Stimulated activated CD8-positive, alpha-beta memory T cell treated with anti-CD3 and anti-CD28 coated beads, Interleukin-15, amount 100 ng/mL, for 24 hours (primary cell): ENCODE measurements at regions not wholly inside any gene's neighbourhood (a gene's known extent, or its start where the extent isn't known, plus 50 kb on each side); places are given as distances from the start of the nearest gene placed in this dataset.
"Not testable (repeated sequence)": the region's sequence is repeated elsewhere in the genome, so short reads cannot be mapped to it uniquely, and the experiment has no call there.

Experiments
- DNase-seq: peaks from one replicate; pipeline ENCODE4 v3.0.0-alpha.2; 2020; ENCODE audit warnings: low read depth

GRCh38 chr2:195466427-195466826 is 190.6 kb upstream of the SLC39A10 start:
- DNase-seq, result no peak

- no peak for DNase-seq
Observed at GRCh38 chr2:195461010-195461409, 196.0 kb upstream of the SLC39A10 start.

GRCh38 chr2:195458936-195459335 is 198.1 kb upstream of the SLC39A10 start:
- no peak for DNase-seq

- no peak for DNase-seq
Observed at GRCh38 chr2:195457873-195458272, 199.2 kb upstream of the SLC39A10 start.

GRCh38 chr2:195456771-195457170 is 200.3 kb upstream of the SLC39A10 start:
- DNase-seq, result no peak

GRCh38 chr2:195451160-195451559 is 205.9 kb upstream of the SLC39A10 start:
- DNase-seq, result no peak

GRCh38 chr2:195450552-195451113 is 206.4 kb upstream of the SLC39A10 start:
- no peak for DNase-seq

- DNase-seq, result no peak
Observed at GRCh38 chr2:195447323-195447975, 209.6 kb upstream of the SLC39A10 start.

GRCh38 chr2:195445639-195446038 is 211.4 kb upstream of the SLC39A10 start:
- no peak for DNase-seq

- DNase-seq, result no peak
Observed at GRCh38 chr2:195443926-195444325, 213.1 kb upstream of the SLC39A10 start.

- DNase-seq, result no peak
Observed at GRCh38 chr2:195442458-195443175, 214.4 kb upstream of the SLC39A10 start.

- DNase-seq, result no peak
Observed at GRCh38 chr2:195438692-195439091, 218.3 kb upstream of the SLC39A10 start.

GRCh38 chr2:195437521-195437920 is 219.5 kb upstream of the SLC39A10 start:
- DNase-seq, result no peak

GRCh38 chr2:195434346-195434745 is 222.7 kb upstream of the SLC39A10 start:
- no peak for DNase-seq

- not testable (repeated sequence) for DNase-seq
Observed at GRCh38 chr2:195433729-195434128, 223.3 kb upstream of the SLC39A10 start.

- no peak for DNase-seq
Observed at GRCh38 chr2:195428673-195429072, 228.4 kb upstream of the SLC39A10 start.

- no peak for DNase-seq
Observed at GRCh38 chr2:195425328-195425727, 231.7 kb upstream of the SLC39A10 start.

GRCh38 chr2:195419033-195419432 is 238.0 kb upstream of the SLC39A10 start:
- no peak for DNase-seq

GRCh38 chr2:195414537-195415100 is 242.4 kb upstream of the SLC39A10 start:
- DNase-seq, result no peak

- DNase-seq, result no peak
Observed at GRCh38 chr2:195413944-195414343, 243.1 kb upstream of the SLC39A10 start.

GRCh38 chr2:195413422-195413821 is 243.6 kb upstream of the SLC39A10 start:
- DNase-seq, result no peak

GRCh38 chr2:195411219-195411687 is 245.8 kb upstream of the SLC39A10 start:
- no peak for DNase-seq

- no peak for DNase-seq
Observed at GRCh38 chr2:195410074-195410671, 246.9 kb upstream of the SLC39A10 start.
